HEK293 (cell line): ENCODE measurements at regions not wholly inside any gene's neighbourhood (a gene's known extent, or its start where the extent isn't known, plus 50 kb on each side); places are given as distances from the start of the nearest gene placed in this dataset.

ENCODE experiments used
- CTCF ChIA-PET: fragments of 350-600 bp; formaldehyde crosslinking; extraction: SDS; loops from one replicate; lab custom pipeline; 2021; ENCODE audit warnings: antibody characterized with exemption; lab: Yijun Ruan, JAX
- POLR2A ChIA-PET: fragments of 300-600 bp; formaldehyde crosslinking; extraction: SDS; loops from one replicate; lab custom pipeline; 2020; ENCODE audit warnings: antibody characterized with exemption, inconsistent platforms; lab: Yijun Ruan, JAX
- H3K27ac ChIP-seq: fragments of 200-500 bp; sonication (Bioruptor generic); 2 replicates; pipeline ENCODE4 v1.5.1; 2014; ENCODE audit warnings: low read depth, low read length, control low read depth, inconsistent platforms; ENCODE audit errors: extremely low read depth
- H3K36me3 ChIP-seq, 2 experiments: fragments of 200-500 bp in 1 of 2; sonication (Bioruptor generic) in 1 of 2; 1 replicate in 1 of 2; 2 replicates in 1 of 2; pipeline ENCODE4 v1.5.1; 2014 to 2017; ENCODE audit warnings: inconsistent platforms in 2 of 2, low read length in 2 of 2; ENCODE audit not compliant: control insufficient read depth in 2 of 2, insufficient read depth in 1 of 2
- H3K4me1 ChIP-seq: fragments of 200-500 bp; sonication (Bioruptor generic); 2 replicates; pipeline ENCODE4 v1.5.1; 2014; ENCODE audit warnings: mild to moderate bottlenecking, low read length, inconsistent platforms; ENCODE audit not compliant: control insufficient read depth, insufficient read depth
- H3K4me3 ChIP-seq: 2 replicates; pipeline ENCODE4 v1.5.1; 2011; ENCODE audit warnings: low read depth, mild to moderate bottlenecking, control low read depth, low read length, moderate library complexity
- H3K9me3 ChIP-seq: fragments of 200-500 bp; sonication (Bioruptor generic); 2 replicates; pipeline ENCODE4 v1.5.1; 2014; ENCODE audit warnings: low read depth, low read length, inconsistent platforms; ENCODE audit not compliant: control insufficient read depth, insufficient read depth
- EGR2 ChIP-seq: fragments of 450-650 bp; formaldehyde crosslinking; IDR thresholded peaks from 2 replicates; pipeline ENCODE4 v1.5.1; 2016; ENCODE audit warnings: low read depth, missing biosample characterization, missing genetic modification characterization
- HOXA7 ChIP-seq: sonication (generic); formaldehyde crosslinking; IDR thresholded peaks from 2 replicates; pipeline ENCODE4 v1.8.1; 2022; ENCODE audit warnings: missing genetic modification reagents, borderline replicate concordance
- KLF10 ChIP-seq: fragments of 450-650 bp; IDR thresholded peaks from 2 replicates; pipeline ENCODE4 v1.5.1; 2018; ENCODE audit warnings: missing biosample characterization, mild to moderate bottlenecking, missing genetic modification characterization
- OSR2 ChIP-seq: fragments of 450-650 bp; formaldehyde crosslinking; IDR thresholded peaks from 2 replicates; pipeline ENCODE4 v1.5.1; 2016; ENCODE audit warnings: missing biosample characterization, missing genetic modification characterization
- OVOL3 ChIP-seq: fragments of 450-650 bp; formaldehyde crosslinking; IDR thresholded peaks from 2 replicates; pipeline ENCODE4 v1.5.1; 2016; ENCODE audit warnings: missing biosample characterization, missing genetic modification characterization
- TCF7L2 ChIP-seq: IDR thresholded peaks from 2 replicates; pipeline ENCODE4 v1.6.1; 2011; ENCODE audit warnings: low read depth, mild to moderate bottlenecking, inconsistent platforms, low read length, moderate library complexity, borderline replicate concordance
- ZBTB26 ChIP-seq: fragments of 450-650 bp; formaldehyde crosslinking; optimal IDR thresholded peaks from 2 replicates; pipeline ENCODE3; 2016; ENCODE audit warnings: missing biosample characterization, mild to moderate bottlenecking, missing genetic modification characterization
- ZBTB8A ChIP-seq: fragments of 450-650 bp; formaldehyde crosslinking; IDR thresholded peaks from 2 replicates; pipeline ENCODE4 v1.5.1; 2016; ENCODE audit warnings: missing biosample characterization, missing genetic modification characterization
- ZNF155 ChIP-seq: fragments of 450-650 bp; formaldehyde crosslinking; IDR thresholded peaks from 2 replicates; pipeline ENCODE4 v1.5.1; 2016; ENCODE audit warnings: missing biosample characterization, missing genetic modification characterization
- ZNF214 ChIP-seq: fragments of 450-650 bp; formaldehyde crosslinking; IDR thresholded peaks from 2 replicates; pipeline ENCODE4 v1.5.1; 2017; ENCODE audit warnings: missing biosample characterization, mild to moderate bottlenecking, missing genetic modification characterization, borderline replicate concordance
- ZNF335 ChIP-seq: fragments of 450-650 bp; formaldehyde crosslinking; conservative IDR thresholded peaks from 2 replicates; pipeline ENCODE4 v1.5.1; 2016; ENCODE audit warnings: missing biosample characterization, missing genetic modification characterization
- ZNF350 ChIP-seq: fragments of 450-650 bp; formaldehyde crosslinking; IDR thresholded peaks from 2 replicates; pipeline ENCODE4 v1.5.0; 2017; ENCODE audit warnings: missing biosample characterization, mild to moderate bottlenecking, missing genetic modification characterization
- ZNF354C ChIP-seq: fragments of 450-650 bp; formaldehyde crosslinking; IDR thresholded peaks from 2 replicates; pipeline ENCODE4 v1.5.1; 2016; ENCODE audit warnings: missing biosample characterization, missing genetic modification characterization, low read depth, borderline replicate concordance
- ZNF366 ChIP-seq: fragments of 450-650 bp; formaldehyde crosslinking; conservative IDR thresholded peaks from 2 replicates; pipeline ENCODE4 v1.5.1; 2016; ENCODE audit warnings: missing biosample characterization, missing genetic modification characterization
- ZNF394 ChIP-seq: fragments of 450-650 bp; formaldehyde crosslinking; IDR thresholded peaks from 2 replicates; pipeline ENCODE4 v1.5.1; 2016; ENCODE audit warnings: missing biosample characterization, missing genetic modification characterization, mild to moderate bottlenecking, moderate library complexity, borderline replicate concordance
- ZNF404 ChIP-seq: fragments of 450-650 bp; formaldehyde crosslinking; IDR thresholded peaks from 2 replicates; pipeline ENCODE4 v1.5.1; 2017; ENCODE audit warnings: missing biosample characterization, missing genetic modification characterization
- ZNF423 ChIP-seq: fragments of 450-650 bp; formaldehyde crosslinking; IDR thresholded peaks from 2 replicates; pipeline ENCODE4 v1.5.1; 2016; ENCODE audit warnings: missing biosample characterization, missing genetic modification characterization
- ZNF558 ChIP-seq: fragments of 450-650 bp; formaldehyde crosslinking; IDR thresholded peaks from 2 replicates; pipeline ENCODE4 v1.5.1; 2016; ENCODE audit warnings: missing biosample characterization, missing genetic modification characterization
- ZNF596 ChIP-seq: fragments of 450-650 bp; IDR thresholded peaks from 2 replicates; pipeline ENCODE4 v1.5.0; 2018; ENCODE audit warnings: missing biosample characterization, mild to moderate bottlenecking, missing genetic modification characterization, moderate library complexity
- ZNF600 ChIP-seq: fragments of 450-650 bp; formaldehyde crosslinking; IDR thresholded peaks from 2 replicates; pipeline ENCODE4 v1.5.1; 2016; ENCODE audit warnings: missing biosample characterization, missing genetic modification characterization
- ZNF610 ChIP-seq: fragments of 450-650 bp; formaldehyde crosslinking; IDR thresholded peaks from 2 replicates; pipeline ENCODE4 v1.5.1; 2016; ENCODE audit warnings: missing biosample characterization, missing genetic modification characterization, borderline replicate concordance
- ZNF629 ChIP-seq: fragments of 450-650 bp; formaldehyde crosslinking; IDR thresholded peaks from 2 replicates; pipeline ENCODE4 v1.5.1; 2017; ENCODE audit warnings: missing biosample characterization, missing genetic modification characterization
- ZNF670 ChIP-seq: fragments of 450-650 bp; formaldehyde crosslinking; IDR thresholded peaks from 2 replicates; pipeline ENCODE4 v1.5.1; 2016; ENCODE audit warnings: missing biosample characterization, missing genetic modification characterization, low read depth
- ZNF785 ChIP-seq: fragments of 450-650 bp; formaldehyde crosslinking; IDR thresholded peaks from 2 replicates; pipeline ENCODE4 v1.5.1; 2016; ENCODE audit warnings: missing biosample characterization, missing genetic modification characterization
- ZNF837 ChIP-seq: fragments of 450-650 bp; formaldehyde crosslinking; IDR thresholded peaks from 2 replicates; pipeline ENCODE4 v1.5.1; 2016; ENCODE audit warnings: missing biosample characterization, missing genetic modification characterization
- TF ChIP-seq, protein P1 (sequence below): fragments of 450-650 bp; formaldehyde crosslinking; IDR thresholded peaks from 2 replicates; pipeline ENCODE4 v1.5.1; 2016; ENCODE audit warnings: missing biosample characterization, missing genetic modification characterization
- TF ChIP-seq, protein P2 (sequence below): fragments of 450-650 bp; formaldehyde crosslinking; IDR thresholded peaks from 2 replicates; pipeline ENCODE4 v1.5.1; 2016; ENCODE audit warnings: missing biosample characterization, missing genetic modification characterization
- TF ChIP-seq, protein P3 (sequence below): fragments of 450-650 bp; formaldehyde crosslinking; IDR thresholded peaks from 2 replicates; pipeline ENCODE4 v1.5.1; 2016; ENCODE audit warnings: missing biosample characterization, missing genetic modification characterization
- TF ChIP-seq, protein P4 (sequence below): sonication (generic); formaldehyde crosslinking; IDR thresholded peaks from 2 replicates; pipeline ENCODE4 v1.8.1; 2022; ENCODE audit warnings: mild to moderate bottlenecking, moderate library complexity, missing genetic modification reagents

- no peak for TF ChIP-seq ZNF354C (tag by site-specific recombination)
- TF ChIP-seq OVOL3 (tag by site-specific recombination): no peak
- no peak for TF ChIP-seq ZBTB8A (tag by site-specific recombination)
- TF ChIP-seq, protein P1, sequence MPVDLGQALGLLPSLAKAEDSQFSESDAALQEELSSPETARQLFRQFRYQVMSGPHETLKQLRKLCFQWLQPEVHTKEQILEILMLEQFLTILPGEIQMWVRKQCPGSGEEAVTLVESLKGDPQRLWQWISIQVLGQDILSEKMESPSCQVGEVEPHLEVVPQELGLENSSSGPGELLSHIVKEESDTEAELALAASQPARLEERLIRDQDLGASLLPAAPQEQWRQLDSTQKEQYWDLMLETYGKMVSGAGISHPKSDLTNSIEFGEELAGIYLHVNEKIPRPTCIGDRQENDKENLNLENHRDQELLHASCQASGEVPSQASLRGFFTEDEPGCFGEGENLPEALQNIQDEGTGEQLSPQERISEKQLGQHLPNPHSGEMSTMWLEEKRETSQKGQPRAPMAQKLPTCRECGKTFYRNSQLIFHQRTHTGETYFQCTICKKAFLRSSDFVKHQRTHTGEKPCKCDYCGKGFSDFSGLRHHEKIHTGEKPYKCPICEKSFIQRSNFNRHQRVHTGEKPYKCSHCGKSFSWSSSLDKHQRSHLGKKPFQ (tag by site-specific recombination): no peak
- TF ChIP-seq ZNF558 (tag by site-specific recombination): no peak
- TF ChIP-seq EGR2: no peak
- TF ChIP-seq ZNF596 (tag by site-specific recombination): no peak
- TF ChIP-seq ZNF600 (tag by site-specific recombination): no peak
- no peak for TF ChIP-seq ZNF423 (tag by site-specific recombination)
- TF ChIP-seq TCF7L2: no peak
- no peak for TF ChIP-seq ZNF785 (tag by site-specific recombination)
- TF ChIP-seq, protein P2, sequence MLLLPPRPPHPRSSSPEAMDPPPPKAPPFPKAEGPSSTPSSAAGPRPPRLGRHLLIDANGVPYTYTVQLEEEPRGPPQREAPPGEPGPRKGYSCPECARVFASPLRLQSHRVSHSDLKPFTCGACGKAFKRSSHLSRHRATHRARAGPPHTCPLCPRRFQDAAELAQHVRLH (tag by site-specific recombination): no peak
- TF ChIP-seq ZNF335 (tag by site-specific recombination): no peak
- no peak for TF ChIP-seq ZNF404 (tag by site-specific recombination)
- TF ChIP-seq ZNF629 (tag by site-specific recombination): no peak
- TF ChIP-seq, protein P3, sequence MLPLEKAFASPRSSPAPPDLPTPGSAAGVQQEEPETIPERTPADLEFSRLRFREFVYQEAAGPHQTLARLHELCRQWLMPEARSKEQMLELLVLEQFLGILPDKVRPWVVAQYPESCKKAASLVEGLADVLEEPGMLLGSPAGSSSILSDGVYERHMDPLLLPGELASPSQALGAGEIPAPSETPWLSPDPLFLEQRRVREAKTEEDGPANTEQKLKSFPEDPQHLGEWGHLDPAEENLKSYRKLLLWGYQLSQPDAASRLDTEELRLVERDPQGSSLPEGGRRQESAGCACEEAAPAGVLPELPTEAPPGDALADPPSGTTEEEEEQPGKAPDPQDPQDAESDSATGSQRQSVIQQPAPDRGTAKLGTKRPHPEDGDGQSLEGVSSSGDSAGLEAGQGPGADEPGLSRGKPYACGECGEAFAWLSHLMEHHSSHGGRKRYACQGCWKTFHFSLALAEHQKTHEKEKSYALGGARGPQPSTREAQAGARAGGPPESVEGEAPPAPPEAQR (tag by site-specific recombination): no peak
- no peak for TF ChIP-seq ZNF214 (tag by site-specific recombination)
- TF ChIP-seq ZNF366 (tag by site-specific recombination): no peak
- CTCF ChIA-PET: no interaction called here
- H3K36me3 ChIP-seq: no peaks in the 10 kb centered on the region
- POLR2A ChIA-PET: no interaction called here
- no peaks in the 10 kb centered on the region for H3K4me1 ChIP-seq
- no peaks in the 10 kb centered on the region for H3K9me3 ChIP-seq
- H3K4me3 ChIP-seq: no peak overlapping the region
- H3K27ac ChIP-seq: no peak overlapping the region
These were observed 275.3 kb downstream of the CCER1 start for GRCh38 chr12:90679674-90680073.

GRCh38 chr12:90677552-90677951 is 277.4 kb downstream of the CCER1 start:
- no peaks in the 10 kb centered on the region for H3K9me3 ChIP-seq
- CTCF ChIA-PET: no interaction called here
- no peak overlapping the region for H3K27ac ChIP-seq
- no peak for TF ChIP-seq ZNF670
- TF ChIP-seq ZNF394 (tag by site-specific recombination): no peak
- no peak for TF ChIP-seq ZNF629 (tag by site-specific recombination)
- TF ChIP-seq, all 188 proteins: peak for 0
- Histone ChIP-seq H3K4me1 (no peaks in the 10 kb centered on the region), H3K36me3 (no peaks in the 10 kb centered on the region), H3K4me3 (no peak overlapping the region)
- POLR2A ChIA-PET: no interaction called here

DNA sequence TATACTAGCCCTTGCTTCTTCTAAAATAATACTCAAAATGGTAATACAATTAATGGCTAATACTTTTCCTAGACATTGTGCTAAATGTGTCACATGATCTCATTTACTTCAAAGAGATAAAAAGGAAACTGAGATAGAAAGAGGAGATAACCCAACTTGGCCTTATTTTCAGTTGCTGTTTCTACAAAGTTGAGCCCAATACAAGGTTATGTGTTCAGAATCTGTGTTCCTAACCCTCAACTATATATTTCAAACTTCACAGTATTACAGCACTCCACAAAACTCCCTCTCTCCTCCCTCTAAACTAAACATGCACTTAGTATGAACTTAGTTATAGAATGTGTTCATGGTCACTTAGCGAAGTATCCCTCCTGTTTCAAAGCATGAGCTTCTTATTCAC is 277.9 kb downstream of the CCER1 start:
- Histone ChIP-seq H3K4me1 (no peaks in the 10 kb centered on the region), H3K9me3 (no peaks in the 10 kb centered on the region), H3K36me3 (no peaks in the 10 kb centered on the region), H3K4me3 (no peak overlapping the region), H3K27ac (no peak overlapping the region)
- CTCF ChIA-PET: no interaction called here
- POLR2A ChIA-PET: no interaction called here
- TF ChIP-seq, protein P4, sequence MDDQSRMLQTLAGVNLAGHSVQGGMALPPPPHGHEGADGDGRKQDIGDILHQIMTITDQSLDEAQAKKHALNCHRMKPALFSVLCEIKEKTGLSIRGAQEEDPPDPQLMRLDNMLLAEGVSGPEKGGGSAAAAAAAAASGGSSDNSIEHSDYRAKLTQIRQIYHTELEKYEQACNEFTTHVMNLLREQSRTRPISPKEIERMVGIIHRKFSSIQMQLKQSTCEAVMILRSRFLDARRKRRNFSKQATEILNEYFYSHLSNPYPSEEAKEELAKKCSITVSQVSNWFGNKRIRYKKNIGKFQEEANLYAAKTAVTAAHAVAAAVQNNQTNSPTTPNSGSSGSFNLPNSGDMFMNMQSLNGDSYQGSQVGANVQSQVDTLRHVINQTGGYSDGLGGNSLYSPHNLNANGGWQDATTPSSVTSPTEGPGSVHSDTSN: no peak
- TF ChIP-seq ZNF350 (tag by site-specific recombination): no peak
- TF ChIP-seq ZNF610 (tag by site-specific recombination): no peak
- no peak for TF ChIP-seq ZNF354C (tag by site-specific recombination)
- TF ChIP-seq KLF10 (tag by site-specific recombination): no peak
- no peak for TF ChIP-seq ZNF837 (tag by site-specific recombination)
- TF ChIP-seq OSR2 (tag by site-specific recombination): no peak
- no peak for TF ChIP-seq HOXA7 (CRISPR knock-in tag)
- TF ChIP-seq ZBTB26: no peak
- no peak for TF ChIP-seq ZNF155 (tag by site-specific recombination)
